NCI-H82 treated with DMSO at 0.1 percent for 48 hours (cell line): ENCODE measurements at regions not wholly inside any gene's neighbourhood (a gene's known extent, or its start where the extent isn't known, plus 50 kb on each side); places are given as distances from the start of the nearest gene placed in this dataset.

Experiments
- DNase-seq: peaks from one replicate; lab custom pipeline; 2025; ENCODE audit not compliant: unreplicated experiment; lab: John Stamatoyannopoulos, UW

- DNase-seq: no peak
Observed at GRCh38 chrX:69365349-69365748, 138.8 kb upstream of the NALF2 start.

GRCh38 chrX:69362856-69363255 is 141.3 kb upstream of the NALF2 start:
- no peak for DNase-seq

- no peak for DNase-seq
Observed at GRCh38 chrX:69362354-69362753, 141.8 kb upstream of the NALF2 start.

GRCh38 chrX:69361311-69361845 is 142.7 kb upstream of the NALF2 start:
- DNase-seq: no peak

GRCh38 chrX:69357317-69357716 is 146.8 kb upstream of the NALF2 start:
- no peak for DNase-seq

GRCh38 chrX:69324851-69325250 is 159.6 kb upstream of the PJA1 start:
- no peak for DNase-seq

- DNase-seq: peak; percentile 50
Observed at GRCh38 chrX:69323786-69324720, 158.8 kb upstream of the PJA1 start.

GRCh38 chrX:69321789-69322188 is 156.5 kb upstream of the PJA1 start:
- no peak for DNase-seq

GRCh38 chrX:69321006-69321655 is 155.9 kb upstream of the PJA1 start:
- DNase-seq: no peak

GRCh38 chrX:69320116-69320515 is 154.9 kb upstream of the PJA1 start:
- DNase-seq: no peak

- DNase-seq: no peak
Observed at GRCh38 chrX:69319376-69319775, 154.1 kb upstream of the PJA1 start.

- DNase-seq: no peak
Observed at GRCh38 chrX:69318651-69319340, 153.5 kb upstream of the PJA1 start.

GRCh38 chrX:69317721-69318120 is 152.5 kb upstream of the PJA1 start:
- no peak for DNase-seq

- DNase-seq: no peak
Observed at GRCh38 chrX:69314436-69315348, 149.4 kb upstream of the PJA1 start.

- no peak for DNase-seq
Observed at GRCh38 chrX:69313617-69314290, 148.5 kb upstream of the PJA1 start.

GRCh38 chrX:69311936-69312670 is 146.8 kb upstream of the PJA1 start:
- DNase-seq: no peak

- no peak for DNase-seq
Observed at GRCh38 chrX:69309074-69309792, 144.0 kb upstream of the PJA1 start.

- DNase-seq: no peak
Observed at GRCh38 chrX:69307756-69308155, 142.5 kb upstream of the PJA1 start.

- DNase-seq: no peak
Observed at GRCh38 chrX:69307029-69307428, 141.8 kb upstream of the PJA1 start.
